Activated CD4-positive, alpha-beta T cell treated with anti-CD3 and anti-CD28 coated beads, Interleukin-2, amount 10 ng/mL, durations not matched to agents 24 days and 14 days (primary cell): ENCODE measurements at regions not wholly inside any gene's neighbourhood (a gene's known extent, or its start where the extent isn't known, plus 50 kb on each side); places are given as distances from the start of the nearest gene placed in this dataset.

ENCODE experiments used
- DNase-seq: peaks from one replicate; pipeline ENCODE4 v3.0.0; 2022
- H3K27ac Mint-ChIP-seq: one replicate; pipeline ENCODE4 v1.8.0; 2022; ENCODE audit warnings: mild to moderate bottlenecking, mixed read lengths
- H3K27me3 Mint-ChIP-seq: one replicate; pipeline ENCODE4 v1.8.0; 2022; ENCODE audit warnings: mixed read lengths
- H3K36me3 Mint-ChIP-seq: one replicate; pipeline ENCODE4 v1.8.0; 2022; ENCODE audit warnings: low read depth, mild to moderate bottlenecking, mixed read lengths
- H3K4me1 Mint-ChIP-seq: one replicate; pipeline ENCODE4 v1.8.0; 2021; ENCODE audit warnings: mixed read lengths
- H3K4me3 Mint-ChIP-seq: one replicate; pipeline ENCODE4 v1.8.0; 2022; ENCODE audit warnings: mild to moderate bottlenecking, moderate library complexity, mixed read lengths
- H3K9me3 Mint-ChIP-seq: one replicate; pipeline ENCODE4 v1.8.0; 2021; ENCODE audit warnings: mixed read lengths
- intact Hi-C: fragments of 100-400 bp; cut with micrococcal nuclease; formaldehyde crosslinking; loops from one replicate; pipeline ENCODE4 v1.15.1; 2023

DNA sequence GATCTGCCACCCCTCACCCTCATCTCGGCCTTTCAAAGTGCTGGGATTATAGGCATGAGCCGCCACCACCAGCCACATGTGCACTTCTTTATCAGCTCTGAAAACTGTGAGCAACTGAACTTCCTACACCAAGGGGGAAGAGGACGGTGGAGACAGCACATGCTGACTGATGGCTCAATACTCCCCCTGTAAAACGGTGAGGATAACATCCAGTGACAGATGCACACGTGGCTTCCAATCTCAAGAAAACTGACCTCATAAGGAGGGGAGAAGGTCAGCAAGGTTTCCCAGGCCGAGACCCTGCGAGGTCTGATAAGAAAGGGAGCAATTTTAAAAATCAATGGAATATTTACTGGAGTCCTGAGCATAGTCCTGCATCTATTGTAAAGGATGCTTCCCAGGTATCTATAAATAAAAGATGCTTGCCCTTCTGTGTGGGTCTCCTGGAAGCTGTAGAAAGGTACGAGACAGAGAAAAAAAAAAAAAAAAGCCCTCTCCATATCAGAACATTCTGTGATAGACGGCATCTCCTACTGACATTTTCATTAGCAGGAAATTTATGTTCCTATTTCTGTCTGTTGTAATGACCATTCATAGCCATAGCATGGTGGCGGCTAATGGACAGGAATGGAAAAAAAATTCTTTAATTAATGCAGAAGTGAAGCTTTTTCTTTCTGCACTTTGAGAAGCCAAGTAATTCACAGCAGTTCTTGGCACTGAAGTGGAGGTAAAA, 385.1 kb downstream of the ZNF536 start:
- no peak overlapping the region for H3K4me3 Mint-ChIP-seq
- no peaks in the 10 kb centered on the region for H3K4me1 Mint-ChIP-seq
- intact Hi-C loops: no loop called here
- DNase-seq: peak; percentile 3
- no peaks in the 10 kb centered on the region for H3K27me3 Mint-ChIP-seq
- H3K36me3 Mint-ChIP-seq: no peaks in the 10 kb centered on the region
- no peak overlapping the region for H3K27ac Mint-ChIP-seq
- H3K9me3 Mint-ChIP-seq: no peaks in the 10 kb centered on the region

DNA sequence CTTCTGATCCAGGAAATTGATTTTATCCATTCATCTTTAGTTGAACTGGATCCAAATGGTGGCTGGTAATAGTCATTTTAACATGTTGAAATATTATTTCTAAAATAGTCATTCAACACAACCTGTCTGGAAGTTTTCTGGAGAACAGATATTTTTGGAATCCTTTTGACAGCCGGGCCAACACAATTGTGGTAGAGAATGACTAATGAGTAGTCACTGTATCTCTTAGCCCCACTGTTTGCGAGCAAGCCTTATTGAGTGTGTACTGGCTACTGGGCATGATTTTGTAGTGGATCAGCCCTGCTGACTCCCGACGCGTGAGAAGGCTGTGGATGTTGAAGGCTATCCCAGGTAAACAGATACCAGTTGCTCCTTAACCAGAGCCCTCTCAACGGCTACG, 383.4 kb downstream of the ZNF536 start:
- no peaks in the 10 kb centered on the region for H3K4me1 Mint-ChIP-seq
- no peak overlapping the region for H3K27ac Mint-ChIP-seq
- DNase-seq: peak; percentile 8
- H3K4me3 Mint-ChIP-seq: no peak overlapping the region
- no peaks in the 10 kb centered on the region for H3K36me3 Mint-ChIP-seq
- H3K9me3 Mint-ChIP-seq: no peaks in the 10 kb centered on the region
- intact Hi-C loops: no loop called here
- no peaks in the 10 kb centered on the region for H3K27me3 Mint-ChIP-seq

DNA sequence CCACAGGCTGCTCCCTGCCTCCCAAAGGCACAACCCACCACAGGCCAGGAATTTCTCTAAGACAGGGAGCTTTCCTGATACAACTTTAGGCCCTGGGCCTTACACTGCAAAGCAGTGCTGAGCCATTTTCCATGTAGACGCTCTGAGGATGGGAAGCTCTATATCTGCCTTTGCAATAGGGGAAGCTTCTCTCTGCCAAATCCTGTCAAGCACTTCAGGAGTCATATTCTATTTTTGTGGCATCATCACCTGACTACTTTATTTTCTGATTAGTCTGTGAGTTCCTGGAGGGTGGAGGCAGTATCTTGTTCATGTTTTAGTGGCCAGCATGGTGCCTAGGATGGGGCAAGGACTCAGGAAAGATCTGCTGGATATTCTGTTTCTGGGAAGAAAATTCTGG, 382.0 kb downstream of the ZNF536 start:
- H3K9me3 Mint-ChIP-seq: no peaks in the 10 kb centered on the region

DNA sequence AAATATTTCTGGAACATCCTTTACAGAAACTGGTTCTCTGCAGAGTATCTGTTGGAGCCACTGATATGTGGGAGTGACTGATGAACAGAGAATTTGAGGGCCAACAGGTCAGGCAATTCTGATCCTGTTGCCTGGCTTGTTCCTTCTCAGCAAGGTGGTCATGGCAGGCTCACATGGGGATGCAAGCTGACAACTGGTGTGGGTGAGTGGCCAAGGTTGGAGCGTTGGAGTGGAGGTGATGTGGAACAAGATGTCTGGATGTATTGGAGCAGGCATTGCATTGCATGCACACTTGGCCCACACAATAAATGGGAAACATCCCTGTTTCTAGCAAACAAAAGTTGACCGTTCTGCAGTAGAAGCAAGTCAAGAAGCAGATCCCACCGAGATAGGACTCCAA, 380.7 kb downstream of the ZNF536 start:
- H3K9me3 Mint-ChIP-seq: no peaks in the 10 kb centered on the region
- intact Hi-C loops: no loop called here
- H3K36me3 Mint-ChIP-seq: no peaks in the 10 kb centered on the region
- H3K27ac Mint-ChIP-seq: no peak overlapping the region
- H3K27me3 Mint-ChIP-seq: no peaks in the 10 kb centered on the region
- no peaks in the 10 kb centered on the region for H3K4me1 Mint-ChIP-seq
- peak; percentile 28 for DNase-seq
- no peak overlapping the region for H3K4me3 Mint-ChIP-seq

More for the DNA sequence above, 382.0 kb downstream of the ZNF536 start:
- Mint-ChIP-seq H3K27me3 (no peaks in the 10 kb centered on the region), H3K36me3 (no peaks in the 10 kb centered on the region), H3K4me3 (no peak overlapping the region), H3K4me1 (no peaks in the 10 kb centered on the region), H3K27ac (no peak overlapping the region)
- intact Hi-C loops: no loop called here
- peak; percentile 23 for DNase-seq

DNA sequence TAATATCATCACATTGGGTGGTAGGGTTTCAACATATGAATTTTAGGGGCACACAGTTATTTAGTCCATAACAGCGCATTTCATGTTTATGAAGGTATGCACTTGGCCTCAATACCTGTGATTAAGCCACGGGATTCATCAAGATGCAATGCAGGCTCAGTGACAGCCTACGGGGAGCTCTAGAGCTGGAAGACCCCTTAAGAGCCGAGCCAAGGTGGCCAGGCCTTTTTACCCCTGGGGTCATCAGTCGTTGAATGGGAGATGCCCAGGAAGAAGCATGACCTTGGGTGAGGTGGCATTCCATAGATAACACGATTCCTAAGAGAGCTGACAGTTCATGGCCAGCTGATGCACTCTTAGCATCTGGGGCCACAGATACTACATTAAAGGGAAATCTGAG, 380.0 kb downstream of the ZNF536 start:
- Mint-ChIP-seq H3K27me3 (no peaks in the 10 kb centered on the region), H3K4me1 (no peaks in the 10 kb centered on the region), H3K36me3 (no peaks in the 10 kb centered on the region), H3K4me3 (no peak overlapping the region), H3K9me3 (no peaks in the 10 kb centered on the region), H3K27ac (no peak overlapping the region)
- peak; percentile 12 for DNase-seq
- intact Hi-C loops: no loop called here

DNA sequence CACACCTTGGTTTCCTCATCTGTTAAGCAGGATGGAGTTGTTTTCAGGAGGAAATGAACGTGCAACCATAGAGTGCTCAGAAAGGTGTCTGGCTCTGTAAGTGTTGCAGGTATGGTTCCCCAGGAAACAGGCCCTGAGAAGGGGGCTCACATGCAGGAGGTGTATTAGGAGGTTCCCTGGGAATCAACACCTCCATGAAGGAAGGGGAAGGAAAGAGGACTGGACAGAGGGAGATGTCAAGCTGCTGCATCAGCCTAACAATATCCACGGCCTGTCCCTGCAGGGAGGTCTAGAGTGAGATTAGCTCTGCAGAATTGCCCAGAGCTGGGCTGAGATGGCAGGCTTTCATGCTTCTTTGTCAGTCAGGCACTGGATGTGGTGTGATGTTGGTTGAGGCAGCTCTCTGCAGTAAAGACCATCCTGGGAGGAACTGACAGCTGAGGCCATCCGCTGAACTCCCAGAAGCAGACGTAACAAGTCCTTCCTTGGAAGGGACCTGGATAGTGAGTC, 373.3 kb downstream of the ZNF536 start:
- no peak overlapping the region for H3K4me3 Mint-ChIP-seq
- no peaks in the 10 kb centered on the region for H3K36me3 Mint-ChIP-seq
- no peaks in the 10 kb centered on the region for H3K9me3 Mint-ChIP-seq
- no peaks in the 10 kb centered on the region for H3K4me1 Mint-ChIP-seq
- H3K27me3 Mint-ChIP-seq: peaks cover 2% of the 10 kb centered on the region
- H3K27ac Mint-ChIP-seq: no peak overlapping the region
- intact Hi-C loops: no loop called here
- no peak for DNase-seq

DNA sequence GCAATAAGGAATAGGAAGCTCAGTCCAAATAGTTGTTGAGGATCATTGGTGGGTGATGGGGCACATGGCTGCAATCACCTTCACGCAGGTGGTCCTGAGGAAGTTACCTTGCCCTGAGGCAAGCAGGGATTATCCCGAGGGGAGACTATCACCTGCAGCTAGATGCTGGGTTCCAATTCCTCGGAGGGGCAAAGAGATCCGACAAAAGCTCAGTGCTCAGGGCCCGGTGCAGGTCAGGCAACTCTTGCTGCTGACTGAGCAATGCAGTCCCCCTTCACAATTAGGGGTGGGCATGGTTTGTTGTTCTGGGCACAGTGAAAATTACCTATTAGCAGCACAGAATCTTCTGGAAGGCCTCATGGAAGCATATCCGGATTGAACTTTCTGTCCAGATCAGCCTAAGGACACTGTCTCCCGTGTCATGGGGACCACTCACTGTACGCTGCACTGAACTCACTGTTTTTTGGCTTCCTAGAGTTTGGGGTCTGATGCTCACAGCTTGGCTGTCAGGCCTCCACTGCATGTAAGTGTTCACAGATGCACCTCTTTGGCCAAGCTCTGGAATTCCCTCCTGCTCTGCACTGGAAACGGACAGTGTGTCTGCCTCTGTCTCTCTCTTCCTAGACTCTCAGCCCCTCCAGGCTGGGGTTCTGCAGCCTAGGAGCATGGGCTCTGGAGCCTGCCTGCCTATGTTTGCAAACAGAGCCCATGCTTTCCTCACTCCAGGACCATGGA, 372.7 kb downstream of the ZNF536 start:
- Mint-ChIP-seq H3K9me3 (no peaks in the 10 kb centered on the region), H3K36me3 (no peaks in the 10 kb centered on the region), H3K4me3 (no peak overlapping the region), H3K27me3 (peaks cover 2% of the 10 kb centered on the region), H3K27ac (no peak overlapping the region), H3K4me1 (no peaks in the 10 kb centered on the region)
- no peak for DNase-seq
- intact Hi-C loops: no loop called here

DNA sequence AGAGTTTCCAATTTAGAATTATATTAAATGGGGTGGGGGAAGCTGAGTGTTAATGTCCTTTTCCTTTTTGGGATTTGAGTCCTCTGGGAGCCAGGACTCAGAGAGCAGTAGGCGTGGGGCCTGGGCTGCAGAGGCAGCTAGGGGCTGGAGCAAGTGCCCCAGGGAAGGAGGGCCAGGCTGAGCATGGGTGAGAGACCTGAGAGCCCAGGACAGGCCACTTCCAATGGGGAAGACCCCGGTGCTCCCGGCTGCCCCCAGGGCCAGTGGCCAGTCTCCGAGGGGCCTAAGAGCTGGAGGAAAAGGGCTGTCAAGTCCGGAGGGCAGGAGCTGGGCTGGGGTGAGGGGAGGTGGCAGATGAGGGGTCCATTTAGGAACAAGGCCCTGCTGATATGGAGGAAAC, 371.5 kb downstream of the ZNF536 start:
- Mint-ChIP-seq H3K27ac (no peak overlapping the region), H3K4me1 (no peaks in the 10 kb centered on the region), H3K4me3 (no peak overlapping the region), H3K36me3 (no peaks in the 10 kb centered on the region), H3K27me3 (peaks cover 2% of the 10 kb centered on the region), H3K9me3 (no peaks in the 10 kb centered on the region)
- intact Hi-C loops: no loop called here
- no peak for DNase-seq

DNA sequence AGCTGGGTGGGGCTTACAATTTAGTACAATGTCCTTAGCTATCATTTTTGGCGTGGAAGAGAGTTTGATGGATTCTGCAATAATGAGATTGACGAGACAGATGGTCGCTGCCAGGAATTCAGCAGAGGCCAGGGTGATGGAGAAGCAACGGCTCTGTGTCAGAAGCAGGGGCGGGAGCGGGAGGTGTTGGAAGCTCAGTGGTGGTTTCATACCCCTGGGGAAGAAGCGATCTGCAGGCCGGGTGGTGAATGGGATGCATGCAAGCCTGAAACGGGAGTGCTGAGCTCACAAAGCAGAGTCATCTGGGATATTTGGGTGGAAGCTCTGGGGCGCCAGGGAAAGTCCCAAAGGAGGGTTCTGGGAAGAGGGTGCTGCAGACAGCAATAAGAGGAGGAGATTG, 370.8 kb downstream of the ZNF536 start:
- Mint-ChIP-seq H3K27ac (no peak overlapping the region), H3K4me1 (no peaks in the 10 kb centered on the region), H3K36me3 (no peaks in the 10 kb centered on the region), H3K4me3 (no peak overlapping the region), H3K27me3 (peaks cover 2% of the 10 kb centered on the region), H3K9me3 (no peaks in the 10 kb centered on the region)
- no peak for DNase-seq
- intact Hi-C loops: no loop called here

DNA sequence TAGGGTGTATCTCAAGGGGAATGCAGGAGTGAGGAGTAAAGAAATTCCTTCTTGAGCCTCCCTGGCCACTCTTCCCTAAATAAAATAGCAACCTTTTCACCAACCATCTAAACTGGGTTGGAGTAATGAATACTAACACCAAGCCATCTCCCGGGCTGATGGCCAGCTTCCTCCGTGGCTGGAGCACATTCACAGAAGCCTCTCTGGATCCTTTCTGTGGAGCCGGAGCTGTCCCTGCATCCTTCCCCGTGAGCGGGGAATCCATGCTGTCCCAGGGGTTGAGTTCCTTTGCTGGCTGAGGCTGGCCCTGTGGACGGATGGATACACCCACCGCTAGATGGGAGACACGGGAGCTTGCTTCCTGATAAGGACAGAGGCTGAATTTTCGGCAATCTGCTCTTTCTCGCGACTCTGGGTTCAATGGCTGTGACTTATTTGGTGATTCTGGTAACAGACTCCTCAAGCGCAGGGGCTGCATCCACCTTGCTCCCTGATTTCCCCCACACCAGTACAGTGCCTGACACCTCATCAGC, 370.3 kb downstream of the ZNF536 start:
- H3K27me3 Mint-ChIP-seq: peaks cover 2% of the 10 kb centered on the region
- intact Hi-C loops: no loop called here
- no peak overlapping the region for H3K4me3 Mint-ChIP-seq
- H3K9me3 Mint-ChIP-seq: no peaks in the 10 kb centered on the region
- no peak for DNase-seq
- no peak overlapping the region for H3K27ac Mint-ChIP-seq
- no peaks in the 10 kb centered on the region for H3K4me1 Mint-ChIP-seq
- no peaks in the 10 kb centered on the region for H3K36me3 Mint-ChIP-seq

DNA sequence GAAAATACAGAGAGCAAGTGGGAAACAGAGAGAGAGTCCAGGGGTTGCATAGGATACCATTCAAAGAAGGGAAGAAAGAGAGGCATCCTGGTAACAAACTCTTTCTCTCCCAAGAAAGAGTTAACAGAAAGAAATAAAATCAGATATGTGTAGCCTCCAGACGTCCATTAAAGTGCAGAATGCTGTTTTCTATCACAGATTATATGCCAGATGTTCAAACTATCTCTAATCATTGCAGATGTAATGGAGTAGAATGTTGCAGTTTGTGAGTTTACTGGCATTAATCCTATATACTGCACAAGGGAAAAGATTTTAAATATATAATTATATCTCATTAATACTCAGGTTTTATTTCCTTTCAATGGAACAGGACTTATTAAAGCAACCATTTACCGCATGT, 369.4 kb downstream of the ZNF536 start:
- intact Hi-C loops: no loop called here
- DNase-seq: no peak
- Mint-ChIP-seq H3K4me3 (no peak overlapping the region), H3K36me3 (no peaks in the 10 kb centered on the region), H3K27me3 (peaks cover 2% of the 10 kb centered on the region), H3K4me1 (no peaks in the 10 kb centered on the region), H3K9me3 (no peaks in the 10 kb centered on the region), H3K27ac (no peak overlapping the region)

DNA sequence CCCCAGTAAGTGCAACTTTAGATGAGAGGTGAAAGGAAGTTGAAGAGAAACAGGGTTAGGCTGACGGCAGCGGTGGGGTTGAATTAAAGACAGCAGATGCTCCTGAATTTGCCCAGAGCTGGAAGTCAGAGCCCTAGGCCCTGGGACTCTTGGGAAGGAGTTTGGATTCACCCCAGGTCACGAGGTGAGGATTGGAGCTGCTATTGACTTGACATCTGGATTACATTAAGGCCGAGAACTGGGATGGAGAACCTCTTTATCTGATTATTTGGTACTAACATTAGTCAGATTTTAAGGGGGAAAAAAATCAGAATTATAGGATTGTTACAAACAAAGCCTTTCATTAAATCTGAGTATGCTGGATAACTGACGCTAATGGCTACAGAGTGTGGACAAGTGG, 367.2 kb downstream of the ZNF536 start:
- no peak overlapping the region for H3K4me3 Mint-ChIP-seq
- no peak for DNase-seq
- H3K4me1 Mint-ChIP-seq: no peaks in the 10 kb centered on the region
- H3K27ac Mint-ChIP-seq: no peak overlapping the region
- intact Hi-C loops: no loop called here
- no peaks in the 10 kb centered on the region for H3K36me3 Mint-ChIP-seq
- peaks cover 2% of the 10 kb centered on the region for H3K27me3 Mint-ChIP-seq
- no peaks in the 10 kb centered on the region for H3K9me3 Mint-ChIP-seq

DNA sequence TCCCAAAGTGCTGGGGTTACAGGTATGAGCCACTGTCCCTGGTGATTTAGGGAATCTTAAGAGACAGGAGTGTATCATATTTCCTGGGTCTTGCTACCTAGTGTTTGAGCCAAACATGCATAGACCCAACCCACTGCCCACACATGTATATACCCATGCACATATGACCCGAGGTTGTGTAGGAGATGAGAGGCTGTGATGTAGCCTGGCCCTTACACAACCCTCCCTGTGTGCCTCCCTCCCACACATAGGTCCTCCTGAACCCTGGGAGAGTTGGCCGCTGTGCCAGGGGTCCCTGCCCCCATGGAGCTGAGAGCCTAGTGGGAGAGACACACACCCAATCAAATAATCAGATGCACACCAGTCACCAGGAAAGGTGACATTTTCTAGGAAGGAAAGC, 365.9 kb downstream of the ZNF536 start:
- no peaks in the 10 kb centered on the region for H3K4me1 Mint-ChIP-seq
- H3K27me3 Mint-ChIP-seq: peaks cover 2% of the 10 kb centered on the region

DNA sequence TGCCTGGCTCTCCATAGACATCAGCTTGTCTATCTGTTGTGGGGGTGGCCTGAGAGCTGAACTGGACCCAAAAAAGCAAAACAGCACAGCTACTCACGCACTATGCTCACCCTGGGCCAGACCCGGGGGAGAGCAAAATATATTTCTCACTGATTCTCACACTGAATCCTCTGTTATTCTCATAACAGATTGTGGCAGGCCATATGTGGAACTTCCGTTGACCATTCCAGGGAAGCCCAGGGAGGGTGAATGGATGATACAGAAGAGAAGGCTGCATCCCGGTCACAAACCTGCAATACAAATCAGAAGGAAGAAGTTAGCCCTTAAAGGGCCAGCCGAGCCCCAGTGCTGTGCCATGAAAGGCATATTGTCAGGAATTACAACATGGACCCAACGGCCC, 362.5 kb downstream of the ZNF536 start:
- Mint-ChIP-seq H3K27ac (no peak overlapping the region), H3K4me3 (no peak overlapping the region), H3K27me3 (no peaks in the 10 kb centered on the region), H3K4me1 (peaks cover 3% of the 10 kb centered on the region), H3K9me3 (no peaks in the 10 kb centered on the region), H3K36me3 (no peaks in the 10 kb centered on the region)
- intact Hi-C loops: no loop called here
- DNase-seq: no peak

More for the DNA sequence above, 365.9 kb downstream of the ZNF536 start:
- Mint-ChIP-seq H3K4me3 (no peak overlapping the region), H3K9me3 (no peaks in the 10 kb centered on the region), H3K36me3 (no peaks in the 10 kb centered on the region), H3K27ac (no peak overlapping the region)
- DNase-seq: no peak
- intact Hi-C loops: no loop called here
